GDM1 (cell line): ENCODE measurements at regions not wholly inside any gene's neighbourhood (a gene's known extent, or its start where the extent isn't known, plus 50 kb on each side); places are given as distances from the start of the nearest gene placed in this dataset.
"Not testable (repeated sequence)": the region's sequence is repeated elsewhere in the genome, so short reads cannot be mapped to it uniquely, and the experiment has no call there.

Source experiments
- DNase-seq: peaks from one replicate; lab custom pipeline; 2025; lab: John Stamatoyannopoulos, UW

- DNase-seq: no peak
Measured at GRCh38 chr13:66237411-66238062, 992.6 kb downstream of the PCDH9 start.

DNA sequence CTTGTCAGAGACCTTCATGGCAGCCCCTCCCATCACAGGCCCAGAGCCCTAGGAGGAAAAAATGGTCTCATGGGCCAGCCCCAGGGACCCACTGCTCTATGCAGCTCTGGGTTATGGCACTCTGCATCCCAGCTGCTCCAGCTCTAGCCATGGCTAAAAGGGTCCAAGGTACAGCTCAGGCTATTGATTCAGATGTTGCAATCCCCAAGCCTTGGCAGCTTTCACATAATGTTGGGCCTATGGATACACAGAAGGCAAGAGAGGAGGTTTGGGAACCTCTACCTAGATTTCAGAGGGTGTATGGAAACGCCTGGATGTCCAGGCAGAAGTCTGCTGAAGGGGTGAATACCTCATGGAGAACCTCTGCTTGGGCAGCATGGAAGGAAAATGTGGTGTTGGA lies 996.0 kb downstream of the PCDH9 start:
- no peak for DNase-seq

DNA sequence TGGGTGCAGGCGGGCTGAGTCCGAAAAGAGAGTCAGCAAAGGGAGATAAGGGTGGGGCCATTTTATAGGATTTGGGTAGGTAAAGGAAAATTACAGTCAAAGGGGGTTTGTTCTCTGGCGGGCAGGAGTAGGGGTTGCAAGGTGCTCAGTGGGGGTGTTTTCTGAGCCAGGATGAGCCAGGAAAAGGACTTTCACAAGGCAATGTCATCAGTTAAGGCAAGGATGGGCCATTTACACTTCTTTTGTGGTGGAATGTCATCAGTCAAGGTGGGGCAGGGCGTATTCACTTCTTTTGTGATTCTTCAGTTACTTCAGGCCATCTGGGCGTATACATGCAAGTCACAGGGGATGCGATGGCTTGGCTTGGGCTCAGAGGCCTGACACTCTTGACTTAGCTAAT lies 998.2 kb downstream of the PCDH9 start:
- DNase-seq: not testable (repeated sequence)

DNA sequence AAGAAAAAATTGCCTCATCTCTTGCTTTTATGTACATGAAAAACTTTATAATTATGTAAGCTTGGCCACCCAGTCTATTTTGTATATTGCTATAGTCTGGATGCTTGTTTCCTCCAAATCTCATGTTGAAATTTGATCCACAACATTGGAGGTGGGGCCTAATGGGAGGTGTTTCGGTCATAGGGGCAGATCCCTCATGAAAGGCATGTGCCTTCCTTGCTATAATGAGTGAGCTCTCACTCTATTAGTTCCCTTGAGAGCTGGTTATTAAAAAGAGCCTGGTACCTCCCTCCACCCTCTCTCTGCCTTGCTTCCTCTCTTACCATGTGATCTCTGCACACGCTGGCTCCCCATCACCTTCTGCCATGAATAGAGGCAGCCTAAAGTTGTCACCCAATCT lies 1005.1 kb downstream of the PCDH9 start:
- DNase-seq: no peak

DNA sequence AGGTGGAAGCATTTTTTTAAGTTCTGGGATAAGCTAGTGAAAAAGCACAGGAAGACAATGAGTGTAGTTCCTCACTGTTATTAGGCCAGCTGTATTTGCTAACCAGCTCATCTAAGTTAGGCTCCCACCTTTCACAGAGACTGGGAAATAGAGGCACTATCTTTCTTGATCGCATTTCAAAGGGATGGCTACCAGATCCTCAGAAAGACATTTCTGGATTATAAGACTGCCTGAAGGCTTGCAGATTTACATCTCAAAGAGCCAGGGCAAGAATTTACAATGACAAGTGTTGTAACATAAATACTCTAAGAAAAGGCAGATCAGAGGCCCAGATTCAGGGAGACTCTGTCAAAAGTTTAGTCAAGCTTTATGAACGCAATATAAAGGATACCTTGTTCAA lies 1005.5 kb downstream of the PCDH9 start:
- DNase-seq: no peak

GRCh38 chr13:66222926-66223325 lies 1007.2 kb downstream of the PCDH9 start:
- DNase-seq: no peak

- DNase-seq: no peak
Measured at GRCh38 chr13:66222127-66222526, 1008.0 kb downstream of the PCDH9 start.

DNA sequence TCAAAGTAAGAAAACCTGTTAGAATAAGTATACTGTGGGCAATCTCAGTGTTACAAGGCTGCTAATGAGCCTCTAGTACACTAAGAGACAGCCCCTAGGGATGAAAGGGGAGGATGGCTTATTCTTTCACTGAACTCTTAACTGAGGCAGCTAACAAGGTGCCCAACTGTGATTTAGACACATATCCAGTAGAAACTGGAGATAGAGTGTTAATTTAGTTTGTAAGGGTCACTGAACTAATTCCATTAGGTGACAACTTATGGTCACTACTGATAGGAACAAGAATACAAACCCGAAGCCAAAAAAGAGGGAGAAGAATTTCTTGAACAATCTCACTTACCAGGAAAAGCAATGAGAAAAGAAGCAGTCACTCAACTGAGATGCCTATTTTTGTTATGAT lies 1010.6 kb downstream of the PCDH9 start:
- DNase-seq: no peak

GRCh38 chr13:66218583-66218982 lies 1011.6 kb downstream of the PCDH9 start:
- DNase-seq: no peak

DNA sequence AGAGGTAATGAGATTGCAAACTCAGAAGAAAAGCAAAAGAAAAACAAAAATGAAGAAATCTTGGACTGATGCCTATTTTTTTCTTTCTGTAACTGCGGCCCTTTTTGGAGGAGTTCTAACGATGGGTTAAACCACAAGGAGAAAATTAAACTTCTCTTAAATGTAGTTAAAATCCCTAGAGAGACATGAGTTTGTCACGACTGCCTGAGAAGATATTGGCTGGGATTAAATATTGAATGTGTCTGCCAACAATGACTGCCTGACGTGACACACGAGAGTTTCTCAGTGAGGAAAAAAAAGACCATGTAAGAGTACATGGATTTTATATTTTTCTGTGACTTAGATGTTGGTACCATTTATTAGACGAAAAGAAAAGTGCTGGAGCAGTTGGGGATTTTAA lies 1013.4 kb downstream of the PCDH9 start:
- DNase-seq: no peak

DNA sequence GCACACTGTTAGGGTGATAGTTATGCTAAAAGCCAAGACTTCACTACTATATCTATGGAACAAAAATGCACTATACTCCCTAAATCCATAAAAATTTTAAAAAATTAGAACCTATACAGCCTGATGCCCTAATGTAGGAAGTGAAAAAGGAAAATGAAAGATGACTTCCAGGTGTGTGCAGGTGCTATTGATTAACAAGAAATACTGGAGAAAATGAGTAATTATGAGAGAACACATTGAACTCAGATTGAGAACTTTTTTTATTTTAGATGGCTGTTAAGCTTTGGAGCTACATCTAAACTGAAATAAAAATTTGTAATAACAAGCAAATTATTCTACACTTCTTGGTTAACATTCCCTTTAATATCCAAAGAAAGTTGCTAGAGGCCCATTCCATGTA lies 1015.7 kb downstream of the PCDH9 start:
- DNase-seq: no peak

DNA sequence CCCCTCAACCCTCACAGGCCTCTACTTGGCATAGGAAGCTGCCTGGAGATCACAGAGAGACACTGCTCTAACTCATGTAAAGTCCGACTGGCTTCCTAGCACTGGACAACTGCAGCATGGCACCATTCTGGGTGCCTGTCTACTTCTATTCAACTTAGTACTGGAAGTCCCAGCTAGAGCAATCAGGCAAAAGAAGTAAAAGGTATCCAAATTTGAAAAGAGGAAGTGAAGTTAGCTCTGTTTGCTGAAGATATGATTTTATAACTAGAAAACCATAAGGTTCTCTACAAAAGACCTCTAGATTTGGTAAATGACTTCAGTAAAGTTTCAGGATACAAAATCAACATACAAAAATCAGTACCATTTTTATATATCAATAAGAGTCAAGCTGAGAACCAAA lies 1017.6 kb downstream of the PCDH9 start:
- DNase-seq: no peak

DNA sequence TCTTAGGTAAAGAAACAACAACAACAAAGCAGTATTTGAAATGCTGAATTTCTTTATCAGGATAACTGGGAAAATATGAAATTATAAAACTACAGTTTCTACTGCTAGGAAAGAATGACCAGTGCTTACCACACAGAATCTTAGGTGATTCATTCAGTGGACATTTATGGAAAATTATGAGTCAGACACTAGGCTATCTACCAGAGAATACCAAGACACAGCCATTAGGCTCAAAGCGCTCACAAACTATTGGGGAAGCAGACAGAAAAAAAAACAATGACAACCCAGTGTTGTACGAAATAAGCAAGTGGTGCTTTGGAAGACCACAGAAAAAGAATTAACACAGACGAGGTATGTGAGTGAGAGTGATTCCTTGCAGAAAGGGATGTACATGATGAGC lies 1019.5 kb downstream of the PCDH9 start:
- no peak for DNase-seq

GRCh38 chr13:66208589-66208988 lies 1021.5 kb downstream of the PCDH9 start:
- no peak for DNase-seq

- no peak for DNase-seq
Measured at GRCh38 chr13:66207610-66208009, 1022.5 kb downstream of the PCDH9 start.

GRCh38 chr13:66205807-66206206 lies 1024.3 kb downstream of the PCDH9 start:
- DNase-seq: no peak

- DNase-seq: no peak
Measured at GRCh38 chr13:66200555-66200954, 1029.6 kb downstream of the PCDH9 start.

- DNase-seq: no peak
Measured at GRCh38 chr13:66195238-66195637, 1034.9 kb downstream of the PCDH9 start.

- DNase-seq: no peak
Measured at GRCh38 chr13:66189986-66190385, 1040.2 kb downstream of the PCDH9 start.

- DNase-seq: no peak
Measured at GRCh38 chr13:66180836-66181235, 1049.3 kb downstream of the PCDH9 start.

DNA sequence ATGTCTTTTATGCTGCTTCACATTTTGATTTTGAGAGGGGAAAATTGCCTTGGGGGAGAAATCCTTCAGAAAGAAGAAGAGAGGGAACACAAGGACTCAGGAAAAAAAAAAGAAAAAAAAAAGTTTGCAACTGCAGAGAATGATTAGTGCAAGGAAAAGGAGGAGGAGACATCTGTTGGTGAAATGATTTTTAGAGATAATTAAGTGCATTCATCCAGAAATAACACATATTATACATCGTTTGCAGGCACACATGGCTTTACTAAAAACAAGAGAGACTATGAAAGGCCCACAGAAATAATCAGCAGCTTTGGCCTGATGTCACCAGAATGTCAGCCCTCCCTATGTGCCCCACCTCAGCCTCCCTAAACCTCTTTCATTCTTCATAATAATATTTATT lies 1058.2 kb downstream of the PCDH9 start:
- no peak for DNase-seq

GRCh38 chr13:66162470-66162869 lies 1067.7 kb downstream of the PCDH9 start:
- no peak for DNase-seq

DNA sequence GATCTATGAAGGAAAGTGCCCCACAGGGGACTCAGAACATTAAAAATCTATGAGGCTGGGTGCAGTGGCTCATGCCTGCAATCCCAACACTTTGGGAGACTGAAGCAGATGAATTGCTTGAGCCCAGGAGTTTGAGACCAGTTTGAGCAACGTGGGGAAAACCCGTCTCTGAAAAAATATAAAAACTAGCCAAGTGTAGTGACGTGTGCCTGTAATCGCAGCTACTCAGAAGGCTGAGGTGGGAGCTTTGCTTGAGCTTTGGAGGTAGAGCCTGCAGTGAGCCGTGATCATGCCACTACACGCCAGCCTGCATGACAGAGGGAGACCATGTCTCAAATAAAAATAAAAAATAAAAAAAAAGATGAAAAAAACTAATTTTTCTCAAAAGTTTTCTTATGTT lies 1070.6 kb downstream of the PCDH9 start:
- no peak for DNase-seq

DNA sequence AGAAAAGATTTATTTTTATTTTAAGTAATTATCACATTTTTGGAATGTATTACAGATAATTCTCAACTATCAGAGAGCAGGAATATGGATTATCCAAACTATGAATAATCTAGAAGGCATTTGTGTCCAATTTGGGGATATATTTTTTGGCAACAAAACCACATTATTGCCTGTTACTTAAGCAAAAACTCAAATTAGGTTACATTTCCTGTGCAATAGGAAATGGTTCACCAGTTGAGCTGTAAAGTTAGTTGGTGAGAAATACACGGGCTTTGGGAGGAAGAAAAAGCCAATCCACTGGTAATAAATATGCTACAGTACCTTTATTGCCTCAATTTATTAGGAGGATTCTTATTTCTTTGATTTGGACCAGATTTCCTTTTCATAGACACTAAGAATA lies 1075.2 kb downstream of the PCDH9 start:
- DNase-seq: no peak

- DNase-seq: no peak
Measured at GRCh38 chr13:66154354-66154753, 1075.8 kb downstream of the PCDH9 start.
